NCI-H1048 (cell line): ENCODE measurements at regions not wholly inside any gene's neighbourhood (a gene's known extent, or its start where the extent isn't known, plus 50 kb on each side); places are given as distances from the start of the nearest gene placed in this dataset.
"Not testable (repeated sequence)": the region's sequence is repeated elsewhere in the genome, so short reads cannot be mapped to it uniquely, and the experiment has no call there.

ENCODE experiments used
- DNase-seq: peaks from one replicate; lab custom pipeline; 2025; lab: John Stamatoyannopoulos, UW

DNA sequence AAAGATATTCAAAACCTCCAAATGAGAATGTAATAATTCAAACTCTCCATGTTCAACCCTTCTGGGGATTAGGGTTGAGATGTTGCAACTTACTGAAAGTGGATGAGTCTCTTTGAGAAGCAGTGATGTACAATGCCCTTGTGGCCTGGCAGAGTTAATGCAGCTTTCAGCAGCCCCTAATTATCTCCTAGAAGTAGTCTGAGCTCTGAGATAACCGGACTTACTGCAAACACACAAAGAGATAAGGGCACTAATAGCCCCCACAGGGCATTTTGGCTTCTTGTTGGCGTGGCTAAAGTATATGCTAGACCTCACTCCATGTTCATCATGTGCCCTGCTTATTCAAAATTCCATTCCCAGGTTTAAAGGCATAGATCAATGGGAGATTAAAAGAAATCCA, 404.7 kb downstream of the NEBL start:
- DNase-seq = no peak

DNA sequence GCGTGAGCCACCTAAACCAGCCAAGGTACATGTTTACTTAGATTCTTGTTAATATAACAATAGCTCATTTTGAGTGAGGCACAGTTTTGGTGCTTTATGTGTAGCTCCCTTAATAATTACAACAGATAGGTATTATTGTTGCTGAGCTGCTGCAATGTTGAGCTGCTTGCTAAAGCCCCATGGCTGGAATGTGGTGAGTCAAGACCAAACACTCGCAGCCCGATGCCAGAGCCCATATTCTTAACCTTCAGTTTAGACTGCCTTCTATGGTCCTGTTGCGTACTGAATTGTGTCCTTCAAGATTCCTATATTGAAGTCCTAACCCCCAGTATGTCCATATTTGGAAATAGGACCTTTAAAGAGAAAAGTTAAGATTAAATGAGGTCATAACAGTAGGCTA, 407.1 kb downstream of the NEBL start:
- no peak for DNase-seq

DNA sequence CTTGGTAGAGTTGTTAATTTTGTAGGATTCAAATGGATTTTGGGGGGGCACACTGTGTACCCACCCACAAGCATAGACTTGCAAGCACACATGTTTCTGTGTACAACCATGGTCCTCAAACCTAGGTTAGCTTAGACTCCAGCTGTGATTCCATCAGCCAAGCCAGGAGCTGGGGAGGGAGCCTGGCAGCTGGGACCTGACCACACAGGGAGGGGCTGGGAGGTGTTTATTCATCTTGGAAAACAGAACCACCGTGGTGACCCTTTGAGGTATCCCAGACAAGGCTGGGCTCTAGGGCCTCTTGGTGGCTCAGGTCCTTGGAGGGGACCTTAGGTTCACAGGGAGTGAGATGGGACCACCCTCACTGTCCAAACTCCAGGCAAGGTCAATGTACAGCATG, 410.3 kb downstream of the NEBL start:
- DNase-seq = no peak

DNA sequence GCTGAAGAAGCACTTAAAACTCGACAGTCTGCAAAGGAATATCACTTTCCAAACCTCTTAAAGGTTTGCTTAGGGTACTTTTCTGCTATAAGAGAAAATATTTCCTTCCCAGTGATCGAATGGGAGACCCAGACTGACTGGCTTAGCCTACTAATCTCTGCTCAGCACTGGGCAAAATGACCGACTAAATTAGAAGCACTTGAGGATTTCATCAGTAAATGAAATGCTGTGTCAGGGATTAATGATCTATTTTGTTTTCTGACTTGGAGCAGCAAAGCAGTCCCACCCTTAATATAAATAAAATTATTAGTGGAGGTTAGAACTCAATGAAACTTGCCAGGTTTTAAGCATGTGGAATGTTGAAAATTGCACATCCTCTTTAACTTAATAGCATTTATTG, 411.6 kb downstream of the NEBL start:
- no peak for DNase-seq

DNA sequence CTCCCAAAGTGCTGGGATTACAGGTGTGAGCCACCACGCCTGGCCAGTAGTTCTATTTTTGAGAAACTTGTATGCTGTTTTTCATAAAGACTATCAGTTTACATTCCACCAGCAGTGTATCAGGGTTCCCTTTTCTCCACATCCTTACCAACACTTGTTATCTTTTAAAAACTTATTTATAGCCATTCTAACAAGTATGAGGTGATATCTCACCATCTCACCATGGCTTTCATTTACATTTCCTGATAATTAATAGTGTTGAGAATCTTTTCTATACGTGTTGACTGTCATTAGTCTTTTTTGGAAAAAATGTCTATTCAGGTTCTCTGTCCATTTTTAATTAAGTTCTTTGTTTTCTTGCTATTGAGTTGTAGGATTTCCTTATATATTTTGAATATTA, 416.1 kb downstream of the NEBL start:
- no peak for DNase-seq

DNA sequence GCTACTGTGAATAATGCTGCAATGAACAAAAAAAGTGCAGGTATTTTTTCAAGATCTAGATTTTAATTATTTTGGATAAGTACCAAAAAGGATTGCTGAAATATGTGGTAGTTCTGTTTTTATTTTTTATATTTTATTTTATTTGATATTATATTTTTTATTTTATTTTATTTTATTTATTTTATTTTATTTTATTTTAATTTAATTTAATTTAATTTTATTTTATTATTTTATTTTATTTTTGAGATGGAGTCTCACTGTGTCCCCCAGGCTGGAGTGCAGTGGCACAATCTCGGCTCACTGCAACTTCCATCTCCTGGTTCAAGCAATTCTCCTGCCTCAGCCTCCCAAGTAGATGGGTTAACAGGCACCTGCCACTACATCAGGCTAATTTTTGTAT, 416.5 kb downstream of the NEBL start:
- DNase-seq = not testable (repeated sequence)

DNA sequence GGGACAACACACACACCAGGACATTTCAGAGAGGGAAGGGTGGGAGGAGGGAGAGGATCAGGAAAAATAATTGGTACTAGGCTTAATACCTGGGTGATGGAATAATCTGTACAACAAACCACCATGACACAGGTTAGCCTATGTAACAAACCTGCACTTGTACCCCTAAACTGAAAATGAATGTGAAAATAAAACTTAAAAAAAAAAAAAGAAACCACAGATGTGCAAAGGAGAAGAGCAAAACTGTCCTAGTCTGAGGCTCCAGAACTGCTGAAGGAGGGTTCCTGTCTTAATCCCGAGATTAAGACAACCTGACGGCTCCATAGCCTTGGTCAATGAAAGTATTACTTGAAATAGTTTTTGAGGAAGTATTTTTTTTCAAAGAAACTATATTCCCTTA, 423.0 kb downstream of the NEBL start:
- DNase-seq = no peak

DNA sequence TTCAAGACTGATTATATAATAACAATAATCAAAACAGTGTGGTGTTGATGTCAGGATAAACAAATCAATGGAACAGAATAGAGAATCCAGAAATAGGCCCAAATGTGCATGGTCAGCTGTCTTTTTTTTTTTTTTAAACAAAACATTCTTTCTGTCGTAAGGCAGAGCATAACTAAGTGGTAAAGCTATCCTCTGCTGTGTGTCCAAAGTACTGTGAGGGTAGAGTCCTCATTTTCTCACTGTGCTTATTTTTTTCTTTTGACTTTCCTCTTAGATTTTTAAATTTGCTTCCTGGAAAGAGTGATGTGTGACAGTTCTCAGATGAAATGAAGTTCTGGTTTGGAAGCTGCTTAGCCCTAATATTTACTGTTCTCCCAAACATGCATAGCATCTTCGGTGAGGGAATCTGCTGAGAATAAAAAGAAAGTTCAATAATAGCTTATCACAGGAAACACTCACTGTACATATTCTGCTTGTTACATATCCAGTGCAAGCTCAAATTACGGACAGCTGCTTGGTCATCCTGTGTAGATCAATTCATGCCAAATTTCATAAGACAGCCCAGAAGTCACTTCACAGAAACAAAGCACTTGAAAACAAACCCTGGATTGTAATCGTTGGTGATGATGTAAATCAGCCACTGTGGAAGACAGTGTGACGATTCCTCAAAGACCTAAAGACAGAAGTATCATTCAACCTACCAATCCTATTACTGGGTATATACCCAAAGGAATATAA, 423.9 kb downstream of the NEBL start:
- DNase-seq = no peak

DNA sequence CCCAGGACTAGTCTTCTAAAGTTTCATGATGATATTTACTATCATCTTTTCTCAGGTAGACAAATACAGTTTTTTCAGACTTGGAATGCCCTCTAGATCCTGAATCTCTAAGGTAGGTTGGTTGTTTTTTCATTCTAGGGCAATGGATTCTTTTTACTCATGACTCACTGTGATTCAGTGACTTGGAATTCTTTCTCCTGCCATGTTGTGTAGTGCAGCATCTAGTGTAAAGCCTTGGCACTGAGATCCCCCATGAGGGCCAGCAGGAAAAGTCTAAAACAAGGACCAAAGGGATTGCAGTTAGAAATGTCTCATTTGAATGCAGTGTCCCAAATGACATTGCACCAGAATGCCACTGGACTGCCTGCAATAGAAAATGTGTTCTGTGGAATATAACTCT, 430.4 kb downstream of the NEBL start:
- no peak for DNase-seq

DNA sequence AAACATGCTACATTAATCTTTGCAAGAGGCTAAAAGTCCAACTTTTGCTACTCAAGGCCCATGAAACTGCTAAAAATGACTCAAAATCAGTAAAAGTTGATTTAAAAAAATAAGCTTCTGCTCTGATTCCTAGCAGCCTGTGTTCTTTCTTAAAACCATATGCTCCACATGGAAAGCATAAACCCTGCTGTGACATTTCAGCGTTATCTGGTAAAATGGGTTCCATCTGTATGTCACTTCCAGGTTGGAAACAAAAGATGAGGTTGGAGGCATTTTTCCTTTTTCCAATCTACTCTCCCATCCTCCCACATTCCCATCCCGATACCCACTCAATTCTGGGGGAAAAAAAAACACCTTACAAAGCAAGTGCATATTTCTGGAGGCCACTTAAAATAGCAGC, 439.5 kb downstream of the NEBL start:
- DNase-seq = no peak

DNA sequence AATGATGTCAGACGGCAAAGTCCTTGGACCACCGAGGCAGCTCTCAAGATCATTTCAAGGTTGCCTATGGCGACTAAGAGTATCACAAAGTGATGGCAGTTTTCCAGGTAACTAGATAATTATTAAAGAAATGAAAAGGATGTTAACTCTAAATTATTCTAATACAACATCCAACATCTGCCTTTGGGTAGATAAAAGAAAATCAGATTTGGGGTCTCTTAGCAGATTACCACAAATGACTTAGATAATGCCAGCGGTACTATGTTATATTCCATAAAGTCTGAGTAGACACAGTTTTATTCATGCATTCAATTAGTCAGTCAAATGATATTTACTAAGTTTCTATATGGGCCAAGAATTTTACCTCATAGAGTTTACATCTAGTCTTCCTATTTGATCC, 441.3 kb downstream of the NEBL start:
- no peak for DNase-seq

DNA sequence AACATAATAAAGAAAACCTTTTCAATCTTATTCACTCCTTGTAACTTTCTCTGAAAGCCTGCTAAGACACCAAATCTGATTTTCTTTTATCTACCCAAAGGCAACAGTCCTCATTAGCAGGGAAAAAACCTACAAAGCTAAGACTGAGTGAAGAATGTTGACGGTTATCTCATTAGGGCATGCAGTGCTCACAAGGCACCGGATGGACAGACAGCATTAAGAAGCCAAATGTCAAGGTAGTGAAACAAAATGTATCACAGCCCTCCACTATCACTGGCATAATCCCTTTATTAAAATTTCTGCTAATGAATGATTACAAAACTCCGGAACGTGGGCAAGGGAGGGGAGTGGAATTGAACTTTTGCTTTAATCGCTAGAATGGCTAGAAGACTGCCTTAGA, 442.8 kb downstream of the NEBL start:
- DNase-seq = no peak

DNA sequence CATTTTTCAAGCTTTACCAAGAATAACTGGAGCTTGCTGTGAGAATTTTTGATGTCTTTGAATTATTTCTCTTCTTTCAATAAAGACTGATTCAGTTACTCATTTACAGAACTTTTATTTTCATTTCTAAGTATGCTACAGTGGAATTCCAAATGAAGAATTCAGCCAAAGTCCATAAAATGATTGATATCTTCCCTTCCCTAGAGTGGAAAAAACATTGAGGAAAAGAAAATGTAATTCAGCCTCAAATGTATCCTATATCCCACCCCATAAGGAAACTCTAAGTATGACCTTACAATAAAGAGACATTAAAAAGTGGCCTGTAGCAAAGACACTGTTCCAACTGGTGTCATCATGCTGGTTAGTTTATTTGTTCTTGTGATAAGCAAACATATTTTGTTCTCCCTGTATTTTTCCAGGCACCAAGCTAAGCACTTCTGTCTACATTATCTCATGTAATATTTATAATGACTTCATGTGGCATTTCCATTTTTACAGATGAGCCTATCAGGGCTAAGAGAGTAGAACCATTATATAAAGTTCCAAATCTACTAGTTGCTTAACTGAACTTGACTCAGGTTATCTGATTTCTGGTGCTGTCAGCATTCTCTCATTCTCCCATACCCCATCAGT, 450.4 kb downstream of the NEBL start:
- no peak for DNase-seq

DNA sequence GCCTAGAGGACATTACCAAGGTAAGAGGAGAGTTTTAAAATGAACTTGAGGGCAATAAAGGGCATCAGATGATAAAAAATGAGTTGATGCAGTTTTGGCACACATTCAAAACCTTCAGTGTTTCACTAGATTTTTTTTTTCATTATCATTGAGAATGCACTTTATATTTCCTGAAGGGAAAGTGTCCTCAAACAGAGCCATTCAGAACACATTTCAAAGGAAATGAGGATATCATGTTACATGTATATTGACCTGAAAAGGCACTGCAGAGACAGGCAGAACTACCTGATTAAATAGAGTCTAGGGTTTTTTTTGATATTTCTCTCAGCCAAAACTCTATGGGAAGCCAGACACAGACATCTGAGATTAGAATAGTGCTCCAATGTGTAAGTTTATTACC, 454.0 kb downstream of the NEBL start:
- no peak for DNase-seq

DNA sequence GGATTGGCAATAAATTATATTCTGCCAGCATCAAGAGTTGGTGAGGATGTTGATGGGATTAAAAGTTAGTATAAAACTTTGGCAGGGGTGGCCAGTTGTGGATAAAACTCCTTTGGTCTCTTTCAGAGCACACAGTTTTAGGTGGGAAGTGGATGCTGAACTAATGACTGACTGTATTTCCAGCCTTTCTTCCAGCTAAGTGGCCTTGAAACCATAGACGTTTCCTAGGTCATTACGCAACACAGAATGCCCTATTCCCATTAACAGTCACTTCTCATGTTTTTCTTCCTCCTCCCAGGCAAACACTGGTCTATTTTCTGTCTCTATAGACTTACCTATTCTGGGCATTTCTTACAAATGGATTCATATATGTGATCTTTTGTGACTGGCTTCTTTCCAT, 467.4 kb downstream of the NEBL start:
- no peak for DNase-seq

DNA sequence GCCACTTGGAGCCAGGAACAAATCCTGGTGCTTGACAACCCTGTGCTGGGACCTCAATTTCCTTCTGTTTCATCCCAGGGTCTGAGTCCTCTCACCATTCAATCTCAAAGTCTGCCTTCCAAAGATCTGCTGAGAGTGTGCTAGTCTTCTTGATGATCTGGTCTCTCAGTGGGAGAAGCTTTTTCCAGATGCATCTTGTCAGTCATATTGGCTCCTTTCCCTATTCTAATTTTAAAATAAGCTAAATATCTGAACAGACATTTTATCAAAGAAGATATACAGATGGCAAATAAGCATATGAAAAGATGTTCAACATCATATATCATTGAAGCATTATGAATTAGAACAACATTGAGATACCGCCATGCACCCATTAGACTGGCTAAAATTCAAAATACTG, 469.3 kb downstream of the NEBL start:
- no peak for DNase-seq

DNA sequence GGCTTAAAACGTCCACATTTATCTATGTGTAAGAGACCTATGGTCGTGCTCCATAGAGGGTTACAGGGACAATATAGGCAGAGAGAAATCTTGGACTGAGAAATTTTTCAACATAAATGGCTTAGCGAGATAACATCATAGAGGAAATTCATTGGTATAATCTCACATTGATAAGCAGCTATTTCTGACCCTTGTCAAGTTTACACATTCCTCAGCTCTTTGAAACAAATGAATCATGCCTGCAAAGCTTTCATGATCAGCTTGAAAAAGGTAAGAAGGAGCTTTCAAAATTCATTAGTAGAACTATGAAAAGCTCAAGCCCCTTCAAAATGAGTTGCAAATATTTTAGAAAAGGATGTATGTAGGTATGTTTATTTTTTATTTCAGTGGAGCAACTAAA, 478.8 kb downstream of the NEBL start:
- DNase-seq = no peak

DNA sequence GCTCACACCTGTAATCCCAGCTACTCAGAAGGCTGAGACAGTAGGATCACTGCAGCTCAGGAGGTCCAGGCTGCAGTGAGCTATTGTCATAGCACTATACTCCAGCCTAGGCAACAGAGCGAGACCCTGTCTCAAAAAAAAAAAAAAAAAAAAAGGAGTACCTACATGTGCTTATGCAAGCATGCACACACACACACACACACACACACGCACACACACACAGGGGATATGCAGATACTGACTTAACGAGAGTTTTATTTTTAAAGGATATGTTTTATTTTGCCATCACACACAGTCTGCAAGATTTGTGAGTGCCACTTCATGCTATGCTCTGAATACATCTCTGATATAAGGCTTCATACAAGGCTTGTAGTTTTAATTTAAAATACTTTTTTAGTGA, 479.3 kb downstream of the NEBL start:
- DNase-seq = no peak

DNA sequence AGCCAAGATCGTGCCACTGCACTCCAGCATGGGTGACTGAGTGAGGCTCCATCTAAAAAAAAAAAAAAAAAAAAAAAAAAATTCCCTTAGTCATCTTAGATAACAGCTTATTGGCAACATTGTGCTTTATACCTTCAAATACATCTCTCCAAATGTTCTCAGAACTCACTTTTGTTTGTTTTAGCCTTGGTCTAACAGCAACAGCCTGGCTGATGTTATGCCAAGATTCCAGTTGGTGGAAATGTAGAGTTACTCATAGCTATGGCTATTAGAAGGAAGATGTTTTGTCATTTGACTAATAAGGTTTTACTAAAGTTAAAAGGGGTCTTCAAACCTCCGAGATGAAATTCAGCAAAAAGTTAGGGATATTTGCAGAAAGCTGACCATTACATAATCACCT, 481.4 kb downstream of the NEBL start:
- DNase-seq = no peak

DNA sequence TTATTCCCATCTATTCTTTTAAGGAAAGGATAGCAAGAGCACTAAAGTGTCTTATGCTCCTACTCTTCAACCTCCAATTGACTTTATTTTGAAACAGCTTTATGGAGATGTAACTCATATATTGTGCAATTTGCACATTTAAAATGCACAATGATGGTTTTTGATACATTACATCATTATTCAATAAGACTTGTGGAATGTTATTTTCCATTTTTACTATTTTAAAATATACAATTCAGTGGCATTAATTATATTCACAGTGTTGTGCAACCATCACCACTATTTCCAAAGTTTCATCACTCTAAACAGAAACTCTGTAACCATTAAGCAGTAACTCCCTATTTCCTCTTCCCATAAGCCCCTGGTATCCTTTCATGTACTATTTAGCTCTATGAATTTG, 489.8 kb downstream of the NEBL start:
- no peak for DNase-seq

DNA sequence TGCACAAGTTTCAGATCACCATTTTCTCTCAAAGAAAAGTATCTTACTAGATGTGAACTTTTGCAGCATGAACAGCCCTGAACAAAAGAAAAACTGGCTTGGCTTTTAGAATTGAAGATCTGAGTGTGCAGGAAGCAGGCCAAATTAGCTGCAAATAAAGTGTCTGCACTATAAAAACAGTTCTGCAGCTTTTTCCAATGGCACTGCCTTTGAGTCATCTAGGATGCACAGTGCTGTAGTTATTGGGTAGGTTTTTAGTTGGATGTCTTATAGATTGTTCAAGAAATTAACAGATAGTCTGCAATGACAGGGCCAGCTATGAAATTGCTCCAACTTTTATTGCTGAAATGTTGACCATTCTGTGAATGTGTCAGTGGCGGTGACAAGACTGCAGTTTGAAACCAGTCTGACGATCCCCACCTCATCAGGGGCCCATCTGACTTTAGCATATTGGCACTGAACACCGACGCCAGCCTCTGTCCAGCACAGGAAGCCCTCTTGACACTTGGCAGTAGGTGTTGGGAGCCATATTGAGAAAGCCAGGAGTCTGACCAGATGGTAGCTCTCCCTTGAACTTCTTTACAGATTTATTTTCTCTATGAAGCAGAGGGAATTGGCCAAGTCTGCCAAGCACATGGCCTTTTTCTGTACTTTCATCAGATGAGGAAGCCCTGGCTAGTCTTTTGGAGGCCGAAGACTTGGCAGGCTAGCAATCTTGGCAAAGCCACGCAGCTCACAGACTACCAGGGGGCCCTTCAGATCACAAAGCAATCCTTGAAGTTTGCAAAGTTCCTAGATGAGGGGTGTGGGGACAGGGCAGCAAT, 490.6 kb downstream of the NEBL start:
- no peak for DNase-seq

DNA sequence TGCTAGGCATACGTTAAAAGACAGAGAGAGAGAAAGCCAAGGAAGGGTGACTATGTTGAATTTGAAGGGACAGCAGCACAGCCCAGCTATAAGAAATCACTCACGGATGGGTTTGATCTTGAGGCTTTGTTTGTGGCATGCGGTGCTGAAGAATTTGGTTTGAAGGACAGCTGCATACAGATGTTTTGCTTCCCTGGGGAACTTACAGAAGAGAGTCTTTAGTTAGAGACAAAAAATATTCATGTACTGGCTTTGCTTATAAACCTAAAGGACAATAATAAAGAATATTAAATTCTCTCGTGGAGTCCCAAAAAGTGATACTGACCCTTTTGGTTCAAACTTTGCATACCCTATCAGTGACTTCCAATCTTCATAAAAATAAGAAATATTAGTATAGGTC, 491.4 kb downstream of the NEBL start:
- DNase-seq = no peak

DNA sequence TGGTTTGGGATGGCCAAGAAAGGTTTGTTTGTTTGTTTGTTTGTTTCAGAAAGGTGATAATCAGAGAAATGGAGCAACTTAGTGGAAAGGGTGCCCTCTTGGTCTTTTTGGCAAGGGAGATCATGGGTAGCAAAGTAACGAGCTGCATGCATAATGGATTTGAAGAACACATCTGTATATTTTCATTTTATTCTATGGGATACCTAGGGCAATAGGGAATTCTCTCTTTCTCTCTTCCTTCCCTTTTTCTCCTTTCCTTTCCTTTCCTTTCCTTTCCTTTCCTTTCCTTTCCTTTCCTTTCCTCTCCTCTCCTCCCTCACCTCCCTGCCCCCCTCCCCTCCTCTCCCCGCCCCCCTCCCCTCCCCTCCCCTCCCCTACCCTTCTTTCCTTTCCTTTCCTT, 492.1 kb downstream of the NEBL start:
- no peak for DNase-seq
